ENCODE measurements at regions not wholly inside any gene's neighbourhood (a gene's known extent, or its start where the extent isn't known, plus 50 kb on each side); places are given as distances from the start of the nearest gene placed in this dataset.

- DNase-seq (ENCODE audit: low read depth): peak; percentile 61
- Mint-ChIP-seq H3K4me3 (ENCODE audit: unreplicated experiment) (no peak overlapping the region), H3K4me1 (ENCODE audit: low read depth, unreplicated experiment) (peaks cover 20% of the 10 kb centered on the region), H3K27ac (ENCODE audit: unreplicated experiment) (peak overlapping the region; percentile 71), H3K27me3 (ENCODE audit: low read depth, unreplicated experiment) (no peaks in the 10 kb centered on the region), H3K9me3 (ENCODE audit: unreplicated experiment) (peaks cover 3% of the 10 kb centered on the region), H3K36me3 (ENCODE audit: low read depth, unreplicated experiment) (no peaks in the 10 kb centered on the region)
- Histone ChIP-seq H3K27ac (ENCODE audit: low read depth, low read length) (peak overlapping the region; percentile 29), H4K20me1 (ENCODE audit: insufficient read depth, low read length) (no peaks in the 10 kb centered on the region), H3K9ac (ENCODE audit: low read length) (no peak overlapping the region), H3K9me3 (ENCODE audit: insufficient read depth, low read depth, low read length) (no peaks in the 10 kb centered on the region), H3K4me3 (ENCODE audit: insufficient read depth, low read depth, low read length) (no peak overlapping the region), H3K79me2 (ENCODE audit: insufficient read depth, low read length) (no peaks in the 10 kb centered on the region), H2AFZ (ENCODE audit: low read depth, low read length) (no peak overlapping the region), H3K4me1 (ENCODE audit: insufficient read depth, low read length) (peaks cover 26% of the 10 kb centered on the region), H3K4me2 (ENCODE audit: low read length) (peak overlapping the region; percentile 21), H3K36me3 (ENCODE audit: insufficient read depth, low read length) (no peaks in the 10 kb centered on the region), H3K27me3 (ENCODE audit: insufficient read depth, low read length) (no peaks in the 10 kb centered on the region)
- no peak for TF ChIP-seq EZH2 (IDR thresholded peaks at IDR 0.05; ENCODE audit: insufficient read depth, low read length)
- TF ChIP-seq CTCF (IDR thresholded peaks at IDR 0.05; ENCODE audit: insufficient read depth, low read depth, low read length): no peak
- peak; percentile 29 for FAIRE-seq
Observed at GRCh38 chr4:159765382-159765781, 662.5 kb downstream of the RAPGEF2 start.

- H3K4me1 ChIP-seq (ENCODE audit: insufficient read depth, low read length): peaks cover 27% of the 10 kb centered on the region
- Mint-ChIP-seq H3K4me1 (ENCODE audit: low read depth, unreplicated experiment) (peaks cover 21% of the 10 kb centered on the region), H3K4me3 (ENCODE audit: unreplicated experiment) (no peak overlapping the region), H3K9me3 (ENCODE audit: unreplicated experiment) (peaks cover 3% of the 10 kb centered on the region), H3K27me3 (ENCODE audit: low read depth, unreplicated experiment) (no peaks in the 10 kb centered on the region), H3K36me3 (ENCODE audit: low read depth, unreplicated experiment) (no peaks in the 10 kb centered on the region), H3K27ac (ENCODE audit: unreplicated experiment) (no peak overlapping the region)
- no peaks in the 10 kb centered on the region for H3K79me2 ChIP-seq (ENCODE audit: insufficient read depth, low read length)
- DNase-seq (ENCODE audit: low read depth) (no peak), FAIRE-seq (no peak)
- TF ChIP-seq CTCF (IDR thresholded peaks at IDR 0.05; ENCODE audit: insufficient read depth, low read depth, low read length): no peak
- TF ChIP-seq EZH2 (IDR thresholded peaks at IDR 0.05; ENCODE audit: insufficient read depth, low read length): no peak
- H3K27me3 ChIP-seq (ENCODE audit: insufficient read depth, low read length): no peaks in the 10 kb centered on the region
- H4K20me1 ChIP-seq (ENCODE audit: insufficient read depth, low read length): no peaks in the 10 kb centered on the region
- no peaks in the 10 kb centered on the region for H3K36me3 ChIP-seq (ENCODE audit: insufficient read depth, low read length)
- no peaks in the 10 kb centered on the region for H3K9me3 ChIP-seq (ENCODE audit: insufficient read depth, low read depth, low read length)
- no peak overlapping the region for H2AFZ ChIP-seq (ENCODE audit: low read depth, low read length)
- no peak overlapping the region for H3K4me3 ChIP-seq (ENCODE audit: insufficient read depth, low read depth, low read length)
- H3K4me2 ChIP-seq (ENCODE audit: low read length): no peak overlapping the region
- no peak overlapping the region for H3K9ac ChIP-seq (ENCODE audit: low read length)
- no peak overlapping the region for H3K27ac ChIP-seq (ENCODE audit: low read depth, low read length)
Observed at GRCh38 chr4:159766241-159766640, 663.4 kb downstream of the RAPGEF2 start.

GRCh38 chr4:159767406-159767805, 664.5 kb downstream of the RAPGEF2 start:
- no peak for TF ChIP-seq CTCF (IDR thresholded peaks at IDR 0.05; ENCODE audit: insufficient read depth, low read depth, low read length)
- TF ChIP-seq EZH2 (IDR thresholded peaks at IDR 0.05; ENCODE audit: insufficient read depth, low read length): no peak
- Histone ChIP-seq H3K79me2 (ENCODE audit: insufficient read depth, low read length) (no peaks in the 10 kb centered on the region), H3K4me3 (ENCODE audit: insufficient read depth, low read depth, low read length) (no peak overlapping the region), H2AFZ (ENCODE audit: low read depth, low read length) (no peak overlapping the region), H4K20me1 (ENCODE audit: insufficient read depth, low read length) (no peaks in the 10 kb centered on the region), H3K4me1 (ENCODE audit: insufficient read depth, low read length) (peaks cover 27% of the 10 kb centered on the region), H3K4me2 (ENCODE audit: low read length) (no peak overlapping the region), H3K27ac (ENCODE audit: low read depth, low read length) (peak overlapping the region; percentile 43), H3K9me3 (ENCODE audit: insufficient read depth, low read depth, low read length) (no peaks in the 10 kb centered on the region), H3K27me3 (ENCODE audit: insufficient read depth, low read length) (no peaks in the 10 kb centered on the region), H3K9ac (ENCODE audit: low read length) (no peak overlapping the region), H3K36me3 (ENCODE audit: insufficient read depth, low read length) (no peaks in the 10 kb centered on the region)
- no peaks in the 10 kb centered on the region for H3K36me3 Mint-ChIP-seq (ENCODE audit: low read depth, unreplicated experiment)
- DNase-seq (ENCODE audit: low read depth) (peak; percentile 38), FAIRE-seq (no peak)
- H3K9me3 Mint-ChIP-seq (ENCODE audit: unreplicated experiment): peaks cover 3% of the 10 kb centered on the region
- H3K4me3 Mint-ChIP-seq (ENCODE audit: unreplicated experiment): no peak overlapping the region
- peaks cover 21% of the 10 kb centered on the region for H3K4me1 Mint-ChIP-seq (ENCODE audit: low read depth, unreplicated experiment)
- H3K27ac Mint-ChIP-seq (ENCODE audit: unreplicated experiment): peak overlapping the region; percentile 94
- no peaks in the 10 kb centered on the region for H3K27me3 Mint-ChIP-seq (ENCODE audit: low read depth, unreplicated experiment)
